NCI-H82 treated with DMSO at 0.1 percent for 48 hours (cell line): ENCODE measurements at regions not wholly inside any gene's neighbourhood (a gene's known extent, or its start where the extent isn't known, plus 50 kb on each side); places are given as distances from the start of the nearest gene placed in this dataset.
"Not testable (repeated sequence)": the region's sequence is repeated elsewhere in the genome, so short reads cannot be mapped to it uniquely, and the experiment has no call there.

ENCODE experiments used
- DNase-seq: peaks from one replicate; lab custom pipeline; 2025; ENCODE audit not compliant: unreplicated experiment; lab: John Stamatoyannopoulos, UW

DNA sequence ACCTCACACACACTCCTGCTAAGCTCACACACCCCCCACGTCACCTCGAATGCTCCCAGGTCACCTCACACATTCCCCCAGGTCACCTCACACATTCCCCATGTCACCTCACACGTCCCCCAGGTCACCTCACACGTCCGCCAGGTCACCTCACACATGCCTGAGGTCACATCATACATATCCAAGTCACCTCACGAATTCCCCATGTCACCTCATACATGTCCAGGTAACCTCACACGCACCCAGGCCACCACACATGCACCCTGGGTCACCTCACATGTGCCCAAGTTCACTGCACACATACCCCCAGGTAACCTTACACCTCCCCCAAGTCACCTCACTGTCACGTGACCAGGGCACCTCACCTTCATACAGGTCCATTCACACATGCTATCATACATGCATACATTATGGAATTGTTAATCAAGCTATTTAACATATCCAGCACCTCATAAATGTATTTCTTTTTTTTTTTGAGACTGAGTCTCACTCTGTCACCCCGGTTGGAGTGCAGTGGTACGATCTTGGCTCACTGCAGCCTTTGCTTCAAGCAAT, 640.3 kb downstream of the TMEM121 start:
- no peak for DNase-seq

DNA sequence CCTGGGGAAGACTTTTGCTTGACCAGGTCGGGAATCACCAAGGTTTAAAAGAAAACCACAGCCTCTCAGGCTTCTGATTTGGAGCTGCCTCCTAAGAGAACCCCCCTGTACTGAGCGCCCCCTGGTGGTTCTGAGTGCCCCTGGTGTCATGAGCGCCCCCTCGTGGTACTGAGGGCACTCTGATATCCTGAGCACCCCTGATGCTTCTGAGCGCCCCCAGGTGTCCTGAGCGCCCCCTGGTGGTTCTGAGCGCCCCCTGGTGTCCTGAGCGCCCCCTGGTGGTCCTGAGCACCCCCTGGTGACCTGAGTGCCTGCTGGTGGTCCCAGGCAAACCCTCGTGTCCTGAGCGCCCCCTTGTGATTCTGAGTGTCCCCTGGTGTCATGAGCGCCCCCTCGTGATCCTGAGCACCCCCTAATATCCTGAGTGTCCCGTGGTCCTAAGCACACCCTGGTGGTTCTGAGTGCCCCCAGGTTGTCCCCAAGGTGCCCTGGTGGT, 643.8 kb downstream of the TMEM121 start:
- not testable (repeated sequence) for DNase-seq

DNA sequence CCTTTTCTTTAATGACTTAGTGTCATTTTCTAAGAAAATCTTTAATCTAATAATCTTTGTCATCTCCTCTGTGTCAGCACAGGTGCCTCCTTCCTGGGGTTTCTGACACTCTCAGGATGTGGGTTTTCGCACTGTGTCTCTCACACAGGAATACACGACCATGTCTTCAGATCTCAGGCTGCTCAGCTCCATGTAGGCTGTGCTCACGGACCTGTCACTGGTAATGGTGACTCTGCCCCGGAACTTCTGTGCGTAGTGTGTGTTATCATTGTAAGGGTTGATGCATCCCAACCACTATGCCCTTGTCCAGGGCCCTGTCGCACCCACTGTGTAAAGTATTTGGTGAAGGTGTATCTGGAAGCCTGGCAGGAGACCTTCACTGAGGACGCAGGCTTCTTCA, 647.8 kb downstream of the TMEM121 start:
- DNase-seq, result no peak

DNA sequence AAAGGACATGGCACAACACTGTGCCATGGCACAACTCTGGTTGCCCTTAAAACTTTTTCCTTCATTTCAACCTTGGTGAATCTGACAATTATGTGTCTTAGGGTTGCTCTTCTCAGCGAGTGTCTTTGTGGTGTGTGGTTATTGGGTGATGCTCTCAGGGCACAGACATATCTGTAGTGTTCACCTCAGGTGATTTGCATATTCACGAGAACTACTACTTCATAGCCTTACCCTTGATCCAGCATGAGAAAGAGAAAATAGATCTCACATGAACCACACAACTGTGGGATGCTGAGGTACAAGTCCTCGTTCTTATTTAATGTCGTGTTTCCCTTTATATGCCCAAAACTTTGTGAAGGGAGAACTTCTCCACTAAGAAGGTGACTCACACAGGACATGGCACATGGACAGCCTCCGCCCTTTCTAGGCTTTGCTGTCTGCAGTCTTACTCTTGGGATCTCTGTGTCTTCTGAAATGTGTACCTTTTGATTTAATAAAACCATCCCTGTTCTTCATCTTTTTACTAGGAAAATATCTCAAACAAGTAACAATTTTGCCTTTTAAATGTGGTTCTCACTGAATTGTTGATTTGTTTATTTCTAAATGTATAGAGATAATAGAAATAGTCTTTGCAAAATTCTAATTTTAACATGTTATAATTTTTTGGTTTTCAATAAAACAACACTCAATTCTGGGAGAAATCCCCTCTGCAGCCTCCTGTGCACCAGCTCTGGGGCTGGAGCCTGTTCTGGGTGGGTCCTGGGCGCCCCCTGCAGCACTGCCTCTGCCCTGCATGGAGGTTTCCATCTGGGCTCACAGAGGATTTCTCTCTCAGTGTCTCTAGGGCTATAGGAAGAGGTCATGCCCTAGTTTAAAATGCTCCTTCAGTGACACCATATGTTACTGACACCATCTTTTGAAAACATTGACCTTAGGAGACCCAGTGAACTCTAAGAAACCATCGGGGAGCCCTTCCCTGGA, 651.2 kb downstream of the TMEM121 start:
- not testable (repeated sequence) for DNase-seq

DNA sequence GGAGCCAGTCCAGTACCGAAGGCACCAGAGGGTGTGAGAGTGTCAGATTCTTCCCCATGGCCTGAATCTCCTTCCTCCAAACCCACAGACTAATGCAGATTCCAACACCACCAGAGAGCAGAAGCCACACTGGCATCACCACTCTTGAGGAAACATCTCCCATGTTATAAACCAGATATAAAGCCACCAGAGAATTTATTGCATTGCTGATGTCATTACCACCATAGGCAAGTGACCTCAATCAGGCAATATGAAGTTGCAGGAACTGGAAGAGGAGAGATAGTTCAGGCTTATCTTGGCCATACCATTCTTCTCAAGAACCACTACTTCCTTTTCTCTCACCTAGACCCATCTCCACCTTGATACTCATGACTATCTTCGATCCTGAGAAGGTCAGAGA, 653.4 kb downstream of the TMEM121 start:
- DNase-seq, result no peak

DNA sequence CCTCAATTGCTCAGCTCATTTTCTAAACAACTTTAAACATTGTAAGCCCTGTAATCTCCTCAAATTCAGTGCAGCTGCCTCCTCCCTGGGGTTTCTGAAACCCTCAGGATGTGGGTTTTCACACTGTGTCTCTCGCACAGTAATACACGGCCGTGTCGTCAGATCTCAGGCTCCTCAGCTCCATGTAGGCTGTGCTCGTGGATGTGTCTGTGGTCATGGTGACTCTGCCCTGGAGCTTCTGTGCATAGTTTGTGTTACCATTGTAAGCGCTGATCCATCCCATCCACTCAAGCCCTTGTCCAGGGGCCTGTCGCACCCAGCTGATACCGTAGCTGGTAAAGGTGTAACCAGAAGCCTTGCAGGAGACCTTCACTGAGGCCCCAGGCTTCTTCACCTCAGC, 658.4 kb downstream of the TMEM121 start:
- not testable (repeated sequence) for DNase-seq

GRCh38 chr14:106185174-106185836, 658.9 kb downstream of the TMEM121 start:
- DNase-seq, result not testable (repeated sequence)

GRCh38 chr14:106185837-106186233, 659.5 kb downstream of the TMEM121 start:
- no peak for DNase-seq

- no peak for DNase-seq
These were observed 660.8 kb downstream of the TMEM121 start for GRCh38 chr14:106187216-106187615.

DNA sequence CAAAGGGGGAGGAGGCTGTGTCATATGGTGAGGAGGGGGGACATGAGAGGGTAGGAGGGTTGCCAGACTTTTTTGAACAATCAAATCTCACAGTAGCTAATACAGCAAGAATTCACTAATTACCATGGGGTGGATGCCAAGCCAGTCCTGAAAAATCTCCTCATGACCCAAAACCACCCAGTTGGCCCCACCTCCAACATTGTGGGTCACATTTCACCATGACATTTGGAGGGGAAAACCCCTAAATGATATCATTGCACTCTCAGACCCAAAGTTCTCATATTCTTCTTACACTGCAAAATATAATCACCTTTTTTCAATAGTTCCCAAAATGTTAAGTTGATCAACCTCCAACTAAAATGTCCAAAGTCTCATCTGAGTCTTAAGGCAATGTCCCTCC, 666.3 kb downstream of the TMEM121 start:
- DNase-seq, result not testable (repeated sequence)

- not testable (repeated sequence) for DNase-seq
These were observed 670.1 kb downstream of the TMEM121 start for GRCh38 chr14:106196459-106196858.

GRCh38 chr14:106197264-106197663, 670.9 kb downstream of the TMEM121 start:
- DNase-seq, result not testable (repeated sequence)

GRCh38 chr14:106199097-106199496, 672.7 kb downstream of the TMEM121 start:
- DNase-seq, result no peak

DNA sequence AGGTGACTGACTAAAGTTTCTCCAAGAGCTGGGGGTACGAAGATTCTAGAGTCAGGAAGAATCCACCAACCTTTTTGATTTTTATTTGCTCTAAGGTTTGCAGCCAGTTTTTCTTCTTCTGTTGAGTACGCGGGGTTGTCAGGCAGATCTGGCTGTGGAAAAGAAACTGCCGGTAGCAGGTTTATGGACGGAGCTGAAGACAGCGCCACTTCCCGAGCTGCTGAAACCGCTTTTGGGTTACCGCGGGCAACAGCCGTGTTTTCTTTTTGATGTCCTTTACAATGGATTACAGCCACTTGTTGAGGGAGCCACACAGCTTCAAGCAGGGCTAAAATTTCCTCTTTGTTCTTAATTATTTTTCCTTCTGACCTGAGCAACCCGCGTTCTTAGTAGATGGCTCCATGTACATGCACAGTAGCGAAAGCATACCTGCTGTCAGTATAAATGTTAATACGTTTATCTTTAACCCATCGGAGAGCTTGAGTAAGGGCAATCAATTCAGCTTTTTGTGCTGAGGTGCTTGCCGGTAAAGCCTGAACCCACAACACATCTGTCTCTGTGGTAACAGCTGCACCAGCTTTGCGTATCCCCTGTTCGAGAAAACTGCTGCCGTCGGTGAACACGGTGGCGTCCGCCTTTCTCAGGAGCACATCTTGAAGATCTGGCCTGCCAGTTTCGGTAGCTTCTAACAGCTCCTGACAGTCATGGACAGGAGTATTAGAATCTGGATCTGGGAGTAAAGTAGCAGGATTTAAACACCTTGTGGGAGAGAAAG, 674.3 kb downstream of the TMEM121 start:
- DNase-seq, result no peak

DNA sequence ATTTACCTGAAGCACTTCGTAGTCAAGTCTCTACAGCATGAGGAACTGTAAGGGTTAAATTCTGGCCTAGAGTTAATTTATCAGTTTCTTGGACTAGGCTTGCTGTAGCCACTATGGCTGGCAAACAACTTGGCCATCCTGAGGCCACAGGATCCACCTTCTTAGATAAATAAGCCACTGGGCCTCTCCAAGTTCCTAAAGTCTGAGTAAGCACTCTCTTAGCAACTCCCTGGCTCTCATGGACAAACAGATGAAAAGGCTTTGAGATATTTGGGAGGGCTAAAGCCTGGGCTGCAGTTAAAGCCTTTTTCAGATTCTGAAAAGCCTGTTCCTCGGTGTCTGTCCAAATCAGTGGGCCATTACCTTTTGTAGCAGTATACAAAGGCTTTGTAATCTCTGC, 675.0 kb downstream of the TMEM121 start:
- DNase-seq, result no peak

DNA sequence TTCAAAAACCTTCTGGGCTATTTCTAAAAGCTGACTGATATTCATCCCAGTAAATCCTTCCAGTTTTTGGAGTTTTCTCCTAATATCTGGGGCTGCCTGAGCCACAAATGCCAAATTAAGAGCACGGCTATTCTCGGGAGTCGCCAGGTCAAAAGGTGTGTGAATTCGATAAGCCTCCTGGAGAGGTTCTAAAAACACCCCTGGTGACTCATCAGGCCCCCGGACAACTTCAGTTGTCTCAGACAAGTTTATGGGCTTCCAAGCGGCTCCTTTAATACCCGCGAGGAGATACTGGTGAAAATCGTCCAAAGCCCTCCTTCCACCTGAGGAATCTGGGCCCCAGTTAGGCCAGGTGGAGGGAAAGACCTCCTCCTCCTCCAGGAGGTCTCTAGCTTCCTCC, 677.1 kb downstream of the TMEM121 start:
- no peak for DNase-seq

- no peak for DNase-seq
These were observed 677.7 kb downstream of the TMEM121 start for GRCh38 chr14:106204063-106204462.

- DNase-seq, result no peak
These were observed 680.9 kb downstream of the TMEM121 start for GRCh38 chr14:106207316-106207715.

DNA sequence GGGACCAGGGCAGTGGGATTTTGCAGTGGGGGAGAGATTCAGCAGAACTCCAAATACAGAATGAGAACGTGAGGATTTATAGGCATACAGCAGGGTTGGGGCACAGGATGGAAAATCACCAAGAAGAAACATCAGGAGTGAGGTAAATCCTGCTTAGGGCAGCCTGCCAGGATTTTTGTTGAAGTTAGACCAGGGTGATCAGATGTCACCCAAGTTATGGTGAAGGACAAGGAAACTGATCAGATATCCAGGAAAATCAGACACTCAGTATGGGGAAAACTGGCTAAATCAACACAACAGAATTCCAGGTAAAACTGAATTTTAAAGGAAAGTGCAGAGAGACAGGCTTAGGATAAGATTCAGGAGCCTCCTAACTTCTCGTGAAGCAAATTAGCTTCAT, 682.4 kb downstream of the TMEM121 start:
- no peak for DNase-seq

GRCh38 chr14:106209755-106210154, 683.4 kb downstream of the TMEM121 start:
- DNase-seq, result no peak

- DNase-seq, result no peak
These were observed 684.3 kb downstream of the TMEM121 start for GRCh38 chr14:106210650-106211049.
